Endodermal cell (in vitro differentiated cells): ENCODE measurements at regions not wholly inside any gene's neighbourhood (a gene's known extent, or its start where the extent isn't known, plus 50 kb on each side); places are given as distances from the start of the nearest gene placed in this dataset.

Experiments used
- DNase-seq: peaks from one replicate; pipeline ENCODE4 v3.0.0-alpha.2; 2017
- H3K27ac ChIP-seq: 2 replicates; pipeline ENCODE4 v1.5.1; 2013; ENCODE audit warnings: mild to moderate bottlenecking, low read depth, low read length, moderate library complexity
- H3K27me3 ChIP-seq: 2 replicates; pipeline ENCODE4 v1.6.1; 2013; ENCODE audit warnings: mild to moderate bottlenecking, low read length, moderate library complexity; ENCODE audit not compliant: insufficient read depth, control insufficient read depth, poor library complexity, severe bottlenecking
- H3K36me3 ChIP-seq: 2 replicates; pipeline ENCODE4 v1.7.0; 2013; ENCODE audit warnings: mild to moderate bottlenecking, low read length, moderate library complexity; ENCODE audit not compliant: control insufficient read depth, insufficient read depth
- H3K4me1 ChIP-seq: one replicate; pipeline ENCODE4 v1.7.0; 2013; ENCODE audit warnings: low read length; ENCODE audit not compliant: control insufficient read depth, insufficient read depth
- H3K4me3 ChIP-seq: 2 replicates; pipeline ENCODE4 v1.5.1; 2013; ENCODE audit warnings: mild to moderate bottlenecking, low read length, moderate library complexity
- H3K9ac ChIP-seq: 2 replicates; pipeline ENCODE4 v1.6.1; 2013; ENCODE audit warnings: mild to moderate bottlenecking, low read length, moderate library complexity; ENCODE audit not compliant: poor library complexity, severe bottlenecking; ENCODE audit errors: extremely low read depth
- H3K9me3 ChIP-seq: 2 replicates; pipeline ENCODE4 v1.6.1; 2013; ENCODE audit warnings: mild to moderate bottlenecking, low read length, moderate library complexity; ENCODE audit not compliant: control insufficient read depth
- H3K27ac Mint-ChIP-seq: 2 replicates; pipeline ENCODE4 v1.8.0; 2020; ENCODE audit warnings: mixed read lengths
- H3K27me3 Mint-ChIP-seq: 2 replicates; pipeline ENCODE4 v1.8.0; 2021; ENCODE audit warnings: mild to moderate bottlenecking, mixed read lengths; ENCODE audit not compliant: insufficient read depth
- H3K36me3 Mint-ChIP-seq: 2 replicates; pipeline ENCODE4 v1.8.0; 2020; ENCODE audit warnings: low read depth, mixed read lengths
- H3K4me1 Mint-ChIP-seq: 2 replicates; pipeline ENCODE4 v1.8.0; 2020; ENCODE audit warnings: mixed read lengths
- H3K4me3 Mint-ChIP-seq: 2 replicates; pipeline ENCODE4 v1.8.0; 2020; ENCODE audit warnings: mild to moderate bottlenecking, moderate library complexity, mixed read lengths
- H3K9me3 Mint-ChIP-seq: 2 replicates; pipeline ENCODE4 v1.8.0; 2020; ENCODE audit warnings: mild to moderate bottlenecking, mixed read lengths
- CTCF ChIP-seq: fragments of 200-600 bp; sonication (generic); conservative IDR thresholded peaks from 2 replicates; pipeline ENCODE4 v1.5.0; 2021; ENCODE audit warnings: antibody characterized with exemption, mild to moderate bottlenecking
- WGBS, 2 experiments: methylation state at CpG; one replicate each; pipeline versions ENCODE4 v1.1.5 to v1.1.7; 2013; ENCODE audit warnings: missing lambda C conversion rate in 2 of 2, mixed read lengths in 1 of 2; ENCODE audit not compliant: insufficient coverage in 1 of 2, insufficient read length in 1 of 2; 5-methylcytosine and 5-hydroxymethylcytosine counted together

GRCh38 chr13:76503766-76504165 is 382.4 kb downstream of the KCTD12 start:
- H3K27me3 ChIP-seq: peaks cover 6% of the 10 kb centered on the region
- no peaks in the 10 kb centered on the region for H3K36me3 ChIP-seq
- Mint-ChIP-seq H3K4me3 (no peak overlapping the region), H3K27me3 (peaks cover 3% of the 10 kb centered on the region), H3K9me3 (no peaks in the 10 kb centered on the region), H3K27ac (no peak overlapping the region), H3K36me3 (no peaks in the 10 kb centered on the region), H3K4me1 (no peaks in the 10 kb centered on the region)
- H3K4me1 ChIP-seq: no peaks in the 10 kb centered on the region
- H3K4me3 ChIP-seq: no peak overlapping the region
- no peak for DNase-seq
- no peak for TF ChIP-seq CTCF
- no peak overlapping the region for H3K9ac ChIP-seq
- 73 to 89% methylated on average over 3 to 5 of the region's 5 CpGs for WGBS, 2 experiments
- no peak overlapping the region for H3K27ac ChIP-seq
- no peaks in the 10 kb centered on the region for H3K9me3 ChIP-seq

- H3K27me3 Mint-ChIP-seq: peaks cover 3% of the 10 kb centered on the region
- H3K9me3 Mint-ChIP-seq: no peaks in the 10 kb centered on the region
- no peaks in the 10 kb centered on the region for H3K4me1 Mint-ChIP-seq
- H3K27ac Mint-ChIP-seq: no peak overlapping the region
- Histone ChIP-seq H3K9ac (no peak overlapping the region), H3K9me3 (no peaks in the 10 kb centered on the region), H3K27me3 (peaks cover 6% of the 10 kb centered on the region), H3K36me3 (no peaks in the 10 kb centered on the region), H3K27ac (no peak overlapping the region), H3K4me1 (no peaks in the 10 kb centered on the region), H3K4me3 (no peak overlapping the region)
- WGBS, 2 experiments: 62 to 89% methylated on average over 1 of the region's 1 CpG
- TF ChIP-seq CTCF: no peak
- H3K4me3 Mint-ChIP-seq: no peak overlapping the region
- no peaks in the 10 kb centered on the region for H3K36me3 Mint-ChIP-seq
- no peak for DNase-seq
These were observed 382.9 kb downstream of the KCTD12 start for GRCh38 chr13:76503291-76503690.

- Histone ChIP-seq H3K4me3 (no peak overlapping the region), H3K9ac (no peak overlapping the region), H3K36me3 (no peaks in the 10 kb centered on the region), H3K4me1 (no peaks in the 10 kb centered on the region), H3K27ac (no peak overlapping the region), H3K9me3 (no peaks in the 10 kb centered on the region), H3K27me3 (peaks cover 6% of the 10 kb centered on the region)
- Mint-ChIP-seq H3K27me3 (peaks cover 6% of the 10 kb centered on the region), H3K4me3 (no peak overlapping the region), H3K4me1 (no peaks in the 10 kb centered on the region), H3K36me3 (no peaks in the 10 kb centered on the region), H3K27ac (no peak overlapping the region), H3K9me3 (no peaks in the 10 kb centered on the region)
- TF ChIP-seq CTCF: no peak
- no peak for DNase-seq
- WGBS, 2 experiments: 43 to 82% methylated on average over 3 of the region's 3 CpGs
These were observed 385.3 kb downstream of the KCTD12 start for GRCh38 chr13:76500894-76501293.
